Mammary epithelial cell (primary cell): ENCODE measurements at regions not wholly inside any gene's neighbourhood (a gene's known extent, or its start where the extent isn't known, plus 50 kb on each side); places are given as distances from the start of the nearest gene placed in this dataset.

Experiments used
- EZH2 ChIP-seq: IDR thresholded peaks from 2 replicates; pipeline ENCODE4 v1.6.1; 2012; ENCODE audit warnings: low read length, inconsistent platforms, borderline replicate concordance
- TF ChIP-seq, protein P1 (sequence below), 2 donors: IDR thresholded peaks in 1 of 2; conservative IDR thresholded peaks in 1 of 2; 2 replicates each; pipeline ENCODE4 v1.5.1; 2011 to 2012; ENCODE audit warnings: inconsistent platforms in 2 of 2, low read length in 2 of 2, mild to moderate bottlenecking in 2 of 2, control low read depth in 1 of 2, low read depth in 1 of 2; ENCODE audit not compliant: insufficient read depth in 1 of 2; ENCODE audit errors: extremely low read depth in 1 of 2

- TF ChIP-seq, protein P1, sequence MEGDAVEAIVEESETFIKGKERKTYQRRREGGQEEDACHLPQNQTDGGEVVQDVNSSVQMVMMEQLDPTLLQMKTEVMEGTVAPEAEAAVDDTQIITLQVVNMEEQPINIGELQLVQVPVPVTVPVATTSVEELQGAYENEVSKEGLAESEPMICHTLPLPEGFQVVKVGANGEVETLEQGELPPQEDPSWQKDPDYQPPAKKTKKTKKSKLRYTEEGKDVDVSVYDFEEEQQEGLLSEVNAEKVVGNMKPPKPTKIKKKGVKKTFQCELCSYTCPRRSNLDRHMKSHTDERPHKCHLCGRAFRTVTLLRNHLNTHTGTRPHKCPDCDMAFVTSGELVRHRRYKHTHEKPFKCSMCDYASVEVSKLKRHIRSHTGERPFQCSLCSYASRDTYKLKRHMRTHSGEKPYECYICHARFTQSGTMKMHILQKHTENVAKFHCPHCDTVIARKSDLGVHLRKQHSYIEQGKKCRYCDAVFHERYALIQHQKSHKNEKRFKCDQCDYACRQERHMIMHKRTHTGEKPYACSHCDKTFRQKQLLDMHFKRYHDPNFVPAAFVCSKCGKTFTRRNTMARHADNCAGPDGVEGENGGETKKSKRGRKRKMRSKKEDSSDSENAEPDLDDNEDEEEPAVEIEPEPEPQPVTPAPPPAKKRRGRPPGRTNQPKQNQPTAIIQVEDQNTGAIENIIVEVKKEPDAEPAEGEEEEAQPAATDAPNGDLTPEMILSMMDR (conservative IDR thresholded peaks at IDR 0.05 in 1 of 2, IDR thresholded peaks at IDR 0.05 in 1 of 2; ENCODE audit: extremely low read depth in 1 of 2, insufficient read depth in 1 of 2, low read depth in 1 of 2, low read length in 2 of 2), result no peak
- TF ChIP-seq EZH2, result no peak
Measured at GRCh38 chr7:37578350-37578749, 105.2 kb upstream of the GPR141 start.
